Neuronal stem cell (in vitro differentiated cells): ENCODE measurements at regions not wholly inside any gene's neighbourhood (a gene's known extent, or its start where the extent isn't known, plus 50 kb on each side); places are given as distances from the start of the nearest gene placed in this dataset.

Experiments
- DNase-seq: peaks from one replicate; pipeline ENCODE4 v3.0.0-alpha.2; 2013; ENCODE audit warnings: low spot score
- H2AFZ ChIP-seq: one replicate; pipeline ENCODE4 v1.6.1; 2013; ENCODE audit warnings: mild to moderate bottlenecking, low read length, inconsistent platforms
- H2AK5ac ChIP-seq: 2 replicates; pipeline ENCODE4 v1.6.1; 2013; ENCODE audit warnings: low read depth, mild to moderate bottlenecking, inconsistent platforms, low read length, moderate library complexity, mixed read lengths
- H2BK120ac ChIP-seq: 2 replicates; pipeline ENCODE4 v1.6.1; 2013; ENCODE audit warnings: low read depth, mild to moderate bottlenecking, inconsistent platforms, low read length, moderate library complexity, mixed read lengths
- H2BK12ac ChIP-seq: one replicate; pipeline ENCODE4 v1.6.1; 2013; ENCODE audit warnings: low read length, inconsistent platforms
- H2BK15ac ChIP-seq: 2 replicates; pipeline ENCODE4 v1.6.1; 2013; ENCODE audit warnings: mild to moderate bottlenecking, low read length, inconsistent platforms, mixed read lengths
- H2BK5ac ChIP-seq: one replicate; pipeline ENCODE4 v1.6.1; 2013; ENCODE audit warnings: inconsistent platforms, mild to moderate bottlenecking, low read length, moderate library complexity
- H3K14ac ChIP-seq: one replicate; pipeline ENCODE4 v1.6.1; 2013; ENCODE audit warnings: low read length, inconsistent platforms
- H3K18ac ChIP-seq: 2 replicates; pipeline ENCODE4 v1.6.1; 2013; ENCODE audit warnings: low read length, inconsistent platforms
- H3K23ac ChIP-seq: 2 replicates; pipeline ENCODE4 v1.6.1; 2013; ENCODE audit warnings: low read depth, mild to moderate bottlenecking, mixed read lengths, low read length, inconsistent platforms; ENCODE audit not compliant: poor library complexity
- H3K27ac ChIP-seq: replicated peaks from 3 replicates; pipeline ENCODE4 v1.5.1; 2013; ENCODE audit warnings: low read length, inconsistent platforms
- H3K27me3 ChIP-seq, 3 experiments: 2 replicates each; pipeline ENCODE4 v1.6.1; 2013; ENCODE audit warnings: low read length in 3 of 3, mild to moderate bottlenecking in 2 of 3, inconsistent platforms in 1 of 3, low read depth in 1 of 3, mixed read lengths in 1 of 3, moderate library complexity in 1 of 3; ENCODE audit not compliant: control insufficient read depth in 3 of 3, insufficient read depth in 3 of 3
- H3K36me3 ChIP-seq, 2 donors: replicated peaks in 1 of 2; 2 replicates each; pipeline ENCODE4 v1.6.1; 2013; ENCODE audit warnings: low read length in 2 of 2; ENCODE audit not compliant: control insufficient read depth in 2 of 2, insufficient read depth in 2 of 2
- H3K4ac ChIP-seq: 2 replicates; pipeline ENCODE4 v1.6.1; 2013; ENCODE audit warnings: inconsistent platforms, mild to moderate bottlenecking, low read length, moderate library complexity
- H3K4me1 ChIP-seq, 2 donors: 1 replicate in 1 of 2; 2 replicates in 1 of 2; pipeline ENCODE4 v1.6.1; 2013; ENCODE audit warnings: low read length in 2 of 2, low read depth in 1 of 2; ENCODE audit not compliant: control insufficient read depth in 2 of 2, insufficient read depth in 1 of 2
- H3K4me2 ChIP-seq: one replicate; pipeline ENCODE4 v1.6.1; 2013; ENCODE audit warnings: mild to moderate bottlenecking, low read length, inconsistent platforms; ENCODE audit not compliant: insufficient read depth, poor library complexity, severe bottlenecking
- H3K4me3 ChIP-seq, 2 donors: 2 replicates each; pipeline ENCODE4 v1.5.1; 2013; ENCODE audit warnings: low read length in 2 of 2, mild to moderate bottlenecking in 2 of 2, inconsistent platforms in 1 of 2, moderate library complexity in 1 of 2
- H3K79me1 ChIP-seq: one replicate; pipeline ENCODE4 v1.6.1; 2013; ENCODE audit warnings: low read depth, mild to moderate bottlenecking, inconsistent platforms, low read length, moderate library complexity
- H3K9ac ChIP-seq: one replicate; pipeline ENCODE4 v1.6.1; 2013; ENCODE audit warnings: mild to moderate bottlenecking, low read depth, low read length, inconsistent platforms; ENCODE audit not compliant: poor library complexity
- H3K9me3 ChIP-seq, 2 donors: replicated peaks in 1 of 2; 2 replicates each; pipeline versions ENCODE3 to v1.6.1; 2013; ENCODE audit warnings: low read length in 2 of 2, mild to moderate bottlenecking in 2 of 2, inconsistent platforms in 1 of 2, low read depth in 1 of 2, mixed read lengths in 1 of 2, moderate library complexity in 1 of 2; ENCODE audit not compliant: control insufficient read depth in 2 of 2, insufficient read depth in 1 of 2
- H4K8ac ChIP-seq: one replicate; pipeline ENCODE4 v1.6.1; 2013; ENCODE audit warnings: low read depth, mild to moderate bottlenecking, inconsistent platforms, low read length, moderate library complexity
- H4K91ac ChIP-seq: one replicate; pipeline ENCODE4 v1.6.1; 2013; ENCODE audit warnings: low read length, low read depth, mild to moderate bottlenecking, inconsistent platforms; ENCODE audit not compliant: poor library complexity
- WGBS, 2 donors: extraction: QIAGEN DNeasy Blood & Tissue Kit; methylation state at CpG; one replicate each; pipeline ENCODE4 v1.1.7; 2013; ENCODE audit warnings: missing lambda C conversion rate in 2 of 2, mixed read lengths in 1 of 2; ENCODE audit not compliant: insufficient read length in 2 of 2, insufficient replicate concordance in 1 of 2; ENCODE audit errors: extremely low coverage in 2 of 2; 5-methylcytosine and 5-hydroxymethylcytosine counted together

DNA sequence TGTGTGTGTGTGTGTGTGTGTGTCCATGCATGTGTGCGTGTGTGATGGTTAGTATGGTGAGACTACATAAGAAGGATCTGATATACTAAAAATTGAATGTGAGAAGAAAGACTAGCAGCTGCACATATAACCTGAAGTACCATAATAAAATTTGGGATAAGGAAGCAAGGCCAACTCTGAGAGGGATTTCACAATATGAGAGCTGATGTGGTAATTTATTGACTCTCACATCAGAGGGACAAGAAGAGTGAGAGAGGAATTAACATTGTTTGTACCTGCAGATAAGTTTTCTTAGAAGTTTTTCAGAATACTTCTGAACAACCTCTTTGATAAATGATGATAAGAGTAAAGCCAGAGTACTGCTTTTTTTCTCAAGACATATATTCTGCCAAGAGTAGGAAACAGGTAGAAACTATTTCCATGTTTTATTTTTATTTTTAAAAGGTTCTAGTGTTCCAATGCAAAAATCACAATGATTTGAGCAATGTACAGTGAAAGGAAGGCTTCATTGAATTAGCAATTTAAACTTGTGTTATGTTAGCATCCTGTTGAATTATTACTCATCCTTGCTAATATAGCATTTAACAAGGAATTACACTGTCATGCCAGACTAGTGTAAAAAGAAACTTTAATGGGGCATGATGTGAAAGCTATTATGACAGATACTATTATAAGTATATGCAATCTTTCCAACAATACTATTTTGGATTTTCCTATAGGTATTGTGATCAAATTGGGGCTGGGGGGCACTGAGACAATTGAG lies 415.5 kb upstream of the ARPP21 start:
- no peaks in the 10 kb centered on the region for H3K36me3 ChIP-seq
- no peak overlapping the region for H3K4ac ChIP-seq
- no peak overlapping the region for H2AFZ ChIP-seq
- H3K4me2 ChIP-seq, result no peak overlapping the region
- no peaks in the 10 kb centered on the region for H3K27me3 ChIP-seq
- no peaks in the 10 kb centered on the region for H3K79me1 ChIP-seq
- H4K91ac ChIP-seq, result no peak overlapping the region
- no peak overlapping the region for H3K4me3 ChIP-seq
- no peak overlapping the region for H3K9ac ChIP-seq
- no peak overlapping the region for H3K27ac ChIP-seq
- no peaks in the 10 kb centered on the region for H3K4me1 ChIP-seq
- no CpG with 5 or more reads among the region's 1 CpG for WGBS, 2 donors
- no peak overlapping the region for H2BK5ac ChIP-seq
- no peak overlapping the region for H2BK120ac ChIP-seq
- no peaks in the 10 kb centered on the region for H3K9me3 ChIP-seq
- DNase-seq, result no peak
- H4K8ac ChIP-seq, result no peak overlapping the region
- no peak overlapping the region for H2BK15ac ChIP-seq
- H2AK5ac ChIP-seq, result no peak overlapping the region
- no peak overlapping the region for H3K14ac ChIP-seq
- no peak overlapping the region for H2BK12ac ChIP-seq
- no peak overlapping the region for H3K23ac ChIP-seq
- H3K18ac ChIP-seq, result no peak overlapping the region

DNA sequence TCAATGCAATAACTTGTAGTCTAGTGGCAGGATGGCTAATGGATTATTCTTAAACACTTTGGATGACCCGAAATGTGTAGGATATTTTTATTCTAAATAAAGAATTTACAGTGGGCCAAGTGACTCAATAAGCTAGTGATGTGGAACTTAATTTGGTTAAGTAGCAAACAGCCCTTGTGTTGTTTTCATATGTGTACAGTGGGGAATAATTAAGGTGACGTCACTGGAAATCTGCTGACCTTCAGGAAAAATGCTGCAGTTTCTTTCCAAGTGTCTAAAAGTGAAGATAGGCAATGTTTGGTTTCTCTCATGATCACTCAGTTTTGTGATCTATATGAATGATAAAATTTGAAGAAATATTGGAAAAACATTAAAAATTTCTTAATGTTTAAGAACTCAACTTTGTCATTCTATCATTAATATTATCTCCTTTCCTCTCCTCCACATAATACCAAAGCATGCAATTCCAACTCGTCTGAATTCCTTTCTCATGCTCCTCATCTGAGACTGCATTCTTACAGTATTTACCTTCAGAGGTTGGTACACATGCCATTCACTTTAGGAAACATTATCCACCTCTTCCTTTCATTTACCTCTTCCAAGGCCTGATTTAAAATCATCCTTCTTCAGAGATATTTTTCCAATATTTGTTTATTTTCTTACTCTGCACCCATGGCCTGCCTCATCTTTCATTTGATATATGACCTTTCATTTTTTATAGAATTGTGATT lies 414.6 kb upstream of the ARPP21 start:
- H2BK15ac ChIP-seq, result no peak overlapping the region
- H2BK12ac ChIP-seq, result no peak overlapping the region
- H3K4ac ChIP-seq, result no peak overlapping the region
- no peak overlapping the region for H2BK120ac ChIP-seq
- DNase-seq, result no peak
- H3K27me3 ChIP-seq, result no peaks in the 10 kb centered on the region
- H3K14ac ChIP-seq, result no peak overlapping the region
- H2BK5ac ChIP-seq, result no peak overlapping the region
- no peak overlapping the region for H3K9ac ChIP-seq
- H2AFZ ChIP-seq, result no peak overlapping the region
- H3K9me3 ChIP-seq, result no peaks in the 10 kb centered on the region
- H3K79me1 ChIP-seq, result no peaks in the 10 kb centered on the region
- WGBS, 2 donors, result 100% methylated on average over 1 of the region's 3 CpGs; no CpG with 5 or more reads in 1 of the 2 donors
- H3K36me3 ChIP-seq, result no peaks in the 10 kb centered on the region
- no peak overlapping the region for H3K4me3 ChIP-seq
- no peak overlapping the region for H3K4me2 ChIP-seq
- H3K23ac ChIP-seq, result no peak overlapping the region
- H4K8ac ChIP-seq, result no peak overlapping the region
- no peak overlapping the region for H3K27ac ChIP-seq
- H4K91ac ChIP-seq, result no peak overlapping the region
- H2AK5ac ChIP-seq, result no peak overlapping the region
- H3K4me1 ChIP-seq, result no peaks in the 10 kb centered on the region
- H3K18ac ChIP-seq, result no peak overlapping the region

DNA sequence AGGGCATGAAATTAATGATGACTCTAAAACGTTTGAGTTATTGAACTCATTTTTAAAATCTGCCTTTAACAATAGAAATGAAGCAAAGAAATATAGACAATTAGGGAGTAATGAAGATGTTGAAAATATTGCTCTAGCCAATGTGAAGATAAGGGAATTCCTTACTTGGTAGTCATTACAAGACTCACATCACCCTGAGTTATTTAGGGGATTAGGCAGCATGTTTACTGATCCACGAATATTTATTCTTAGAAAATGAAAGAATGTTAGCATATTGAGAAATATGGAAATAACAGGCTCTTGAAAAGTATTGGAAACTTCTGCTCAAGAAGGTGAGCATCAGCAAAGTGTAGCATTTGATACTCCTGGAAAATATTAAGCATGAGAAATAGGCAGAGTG lies 398.1 kb upstream of the ARPP21 start:
- Histone ChIP-seq H4K8ac (no peak overlapping the region), H2BK12ac (no peak overlapping the region), H3K36me3 (no peaks in the 10 kb centered on the region), H2BK5ac (no peak overlapping the region), H3K18ac (no peak overlapping the region), H4K91ac (no peak overlapping the region), H3K4ac (no peak overlapping the region), H3K9me3 (no peaks in the 10 kb centered on the region), H3K27me3 (no peaks in the 10 kb centered on the region), H3K27ac (no peak overlapping the region), H3K4me3 (no peak overlapping the region), H2AFZ (no peak overlapping the region), H3K23ac (no peak overlapping the region), H3K4me1 (no peaks in the 10 kb centered on the region), H3K79me1 (no peaks in the 10 kb centered on the region), H2AK5ac (no peak overlapping the region), H3K4me2 (no peak overlapping the region), H2BK120ac (no peak overlapping the region), H2BK15ac (no peak overlapping the region), H3K9ac (no peak overlapping the region), H3K14ac (no peak overlapping the region)
- DNase-seq, result no peak
- no CpG with 5 or more reads among the region's 2 CpGs for whole genome bisulfite sequencing, 2 donors

DNA sequence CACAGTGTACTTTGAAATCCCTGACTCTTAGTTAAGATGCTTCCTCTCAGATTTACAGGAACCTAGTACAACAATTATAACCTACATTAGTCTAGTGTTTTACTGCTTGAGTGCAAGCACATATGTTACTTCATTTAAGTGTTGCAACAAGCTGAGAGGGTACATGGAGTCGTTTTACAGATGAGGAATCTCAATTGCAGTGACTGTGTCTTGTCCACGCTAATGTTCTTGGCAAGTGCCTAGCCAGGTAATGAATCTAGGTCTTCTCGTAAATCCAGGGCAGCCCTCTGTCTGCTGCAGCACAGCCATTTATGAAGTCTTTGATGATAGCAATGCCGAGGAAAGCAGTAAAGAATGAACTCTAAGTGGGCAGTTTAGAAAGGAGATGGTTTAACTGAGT lies 384.4 kb upstream of the ARPP21 start:
- DNase-seq, result no peak
- Histone ChIP-seq H3K4me1 (no peaks in the 10 kb centered on the region), H2AK5ac (no peak overlapping the region), H2BK120ac (no peak overlapping the region), H3K36me3 (no peaks in the 10 kb centered on the region), H2BK12ac (no peak overlapping the region), H3K27ac (no peak overlapping the region), H4K91ac (no peak overlapping the region), H3K4me2 (no peak overlapping the region), H3K9me3 (no peaks in the 10 kb centered on the region), H2BK5ac (no peak overlapping the region), H3K4me3 (no peak overlapping the region), H3K14ac (no peak overlapping the region), H2BK15ac (no peak overlapping the region), H3K9ac (no peak overlapping the region), H3K27me3 (no peaks in the 10 kb centered on the region), H3K4ac (no peak overlapping the region), H2AFZ (no peak overlapping the region), H3K18ac (no peak overlapping the region), H3K79me1 (no peaks in the 10 kb centered on the region), H4K8ac (no peak overlapping the region), H3K23ac (no peak overlapping the region)
- no CpG with 5 or more reads among the region's 4 CpGs for WGBS, 2 donors
